ENCODE measurements at regions not wholly inside any gene's neighbourhood (a gene's known extent, or its start where the extent isn't known, plus 50 kb on each side); places are given as distances from the start of the nearest gene placed in this dataset.

DNA sequence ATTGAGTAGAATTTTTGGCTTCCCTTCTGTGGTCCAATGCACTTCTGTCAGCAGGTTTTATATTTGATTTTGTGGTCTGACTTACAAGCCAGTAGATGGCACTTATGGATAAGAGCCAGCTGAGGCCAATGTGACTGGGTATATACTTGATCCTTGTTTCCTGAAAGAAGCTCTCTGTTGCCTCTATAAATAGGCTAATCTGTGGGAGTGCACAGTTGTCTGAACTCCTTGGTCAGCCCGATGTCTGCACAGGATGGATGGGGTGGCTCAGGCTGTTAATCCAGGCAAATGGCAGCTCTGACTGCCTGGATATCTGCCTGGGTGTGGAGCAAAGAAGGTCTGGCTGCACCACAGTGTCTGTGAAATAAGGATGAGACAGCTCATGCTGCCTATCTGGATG lies 1183.7 kb upstream of the PRMT6 start:
- TF ChIP-seq POLR2AphosphoS5 (IDR thresholded peaks at IDR 0.05; ENCODE audit: low read depth, low read length) (no peak), TAF1 (IDR thresholded peaks at IDR 0.05; ENCODE audit: borderline replicate concordance, low read depth, low read length) (no peak), POLR2A (IDR thresholded peaks at IDR 0.05; ENCODE audit: low read depth, low read length) (no peak)
